ENCODE measurements at regions not wholly inside any gene's neighbourhood (a gene's known extent, or its start where the extent isn't known, plus 50 kb on each side); places are given as distances from the start of the nearest gene placed in this dataset.

GRCh38 chr5:74094782-74095108 is 468.7 kb downstream of the ARHGEF28 start:
- no peak for TF ChIP-seq CTCF (conservative IDR thresholded peaks at IDR 0.05; ENCODE audit: low read length)
- TF ChIP-seq EZH2phosphoT487 (IDR thresholded peaks at IDR 0.05; ENCODE audit: borderline replicate concordance), result no peak

Data from Loucy (cell line).